Neural cell (in vitro differentiated cells): ENCODE measurements at regions not wholly inside any gene's neighbourhood (a gene's known extent, or its start where the extent isn't known, plus 50 kb on each side); places are given as distances from the start of the nearest gene placed in this dataset.

Source experiments
- H2AFZ ChIP-seq: fragments of 200-600, 300-800 bp; sonication (generic), shearing (Covaris generic); 2 replicates; pipeline ENCODE4 v1.6.0; 2014; ENCODE audit warnings: low read depth, mild to moderate bottlenecking, antibody characterized with exemption, low read length, moderate library complexity
- H3F3A ChIP-seq: fragments of 200-600 bp; shearing (Covaris generic); 2 replicates; pipeline ENCODE4 v1.6.1; 2016; ENCODE audit warnings: mild to moderate bottlenecking, moderate library complexity, mixed read lengths, antibody characterized with exemption, low read length; ENCODE audit not compliant: insufficient read depth, poor library complexity, severe bottlenecking
- H3K27ac ChIP-seq: fragments of 200-600, 300-800 bp; sonication (generic), shearing (Covaris generic); 2 replicates; pipeline ENCODE4 v1.5.1; 2014; ENCODE audit warnings: mild to moderate bottlenecking, low read length, moderate library complexity
- H3K27me3 ChIP-seq: fragments of 300-800, 200-600 bp; sonication (generic), shearing (Covaris generic); 2 replicates; pipeline ENCODE4 v1.6.0; 2014; ENCODE audit warnings: mild to moderate bottlenecking, low read depth, low read length, moderate library complexity; ENCODE audit not compliant: insufficient read depth
- H3K36me3 ChIP-seq: fragments of 300-800, 200-600 bp; sonication (generic), shearing (Covaris generic); 2 replicates; pipeline ENCODE4 v1.5.1; 2014; ENCODE audit warnings: mild to moderate bottlenecking, antibody characterized with exemption, low read length, moderate library complexity; ENCODE audit not compliant: insufficient read depth
- H3K4me2 ChIP-seq: fragments of 300-800, 200-600 bp; sonication (generic), shearing (Covaris generic); 2 replicates; pipeline ENCODE4 v1.6.0; 2014; ENCODE audit warnings: mild to moderate bottlenecking, low read length
- H3K4me3 ChIP-seq: fragments of 300-800, 200-600 bp; sonication (generic), shearing (Covaris generic); 2 replicates; pipeline ENCODE4 v1.5.1; 2014; ENCODE audit warnings: mild to moderate bottlenecking, low read length, moderate library complexity
- H3K79me2 ChIP-seq: fragments of 200-600 bp; shearing (Covaris generic); replicated peaks from 2 replicates; pipeline ENCODE4 v1.6.0; 2014; ENCODE audit warnings: mild to moderate bottlenecking, low read length, moderate library complexity; ENCODE audit not compliant: insufficient read depth
- H3K9ac ChIP-seq: fragments of 300-800, 200-600 bp; sonication (generic), shearing (Covaris generic); 2 replicates; pipeline ENCODE4 v1.6.1; 2016; ENCODE audit warnings: mild to moderate bottlenecking, low read length, mixed read lengths
- H3K9me2 ChIP-seq: fragments of 200-600 bp; shearing (Covaris generic); 2 replicates; pipeline ENCODE4 v1.6.1; 2016; ENCODE audit warnings: mild to moderate bottlenecking, low read length, mixed read lengths; ENCODE audit not compliant: insufficient read depth
- H3K9me3 ChIP-seq: fragments of 200-600, 300-800 bp; sonication (generic), shearing (Covaris generic); 2 replicates; pipeline ENCODE4 v1.6.1; 2016; ENCODE audit warnings: mild to moderate bottlenecking, mixed run types, low read length, moderate library complexity, mixed read lengths
- H4K20me1 ChIP-seq: fragments of 200-600 bp; shearing (Covaris generic); 2 replicates; pipeline ENCODE4 v1.6.1; 2016; ENCODE audit warnings: mild to moderate bottlenecking, mixed run types; ENCODE audit not compliant: insufficient read depth
- EP300 ChIP-seq: fragments of 450-650 bp; conservative IDR thresholded peaks from 2 replicates; pipeline ENCODE4 v1.6.1; 2014; ENCODE audit warnings: antibody characterized with exemption, mild to moderate bottlenecking, moderate library complexity; ENCODE audit not compliant: poor library complexity, severe bottlenecking
- EZH2 ChIP-seq: fragments of 200-600, 300-800 bp; shearing (Covaris generic), sonication (generic); IDR thresholded peaks from 2 replicates; pipeline ENCODE4 v1.6.1; 2014; ENCODE audit warnings: antibody characterized with exemption, low read length, borderline replicate concordance, mild to moderate bottlenecking; ENCODE audit not compliant: insufficient read depth, poor library complexity, severe bottlenecking
- MXI1 ChIP-seq: fragments of 450-650 bp; conservative IDR thresholded peaks from 2 replicates; pipeline ENCODE4 v1.6.1; 2014; ENCODE audit warnings: antibody characterized with exemption, mild to moderate bottlenecking; ENCODE audit not compliant: poor library complexity, severe bottlenecking
- POLR2AphosphoS5 ChIP-seq: IDR thresholded peaks from 2 replicates; pipeline ENCODE4 v1.6.1; 2012
- RAD21 ChIP-seq: fragments of 450-650 bp; conservative IDR thresholded peaks from 2 replicates; pipeline ENCODE4 v1.6.1; 2014; ENCODE audit warnings: antibody characterized with exemption, mild to moderate bottlenecking, moderate library complexity
- SMC3 ChIP-seq: fragments of 450-650 bp; conservative IDR thresholded peaks from 2 replicates; pipeline ENCODE4 v1.6.1; 2014; ENCODE audit warnings: antibody characterized with exemption, mild to moderate bottlenecking, moderate library complexity; ENCODE audit not compliant: poor library complexity
- TAF1 ChIP-seq: IDR thresholded peaks from 2 replicates; pipeline ENCODE4 v1.6.1; 2012; ENCODE audit warnings: low read depth
- TF ChIP-seq, protein P1 (sequence below): IDR thresholded peaks from 2 replicates; pipeline ENCODE4 v1.6.1; 2012; ENCODE audit warnings: borderline replicate concordance
- TF ChIP-seq, protein P2 (sequence below): fragments of 450-650 bp; IDR thresholded peaks from 2 replicates; pipeline ENCODE4 v1.5.1; 2014; ENCODE audit warnings: antibody characterized with exemption, mild to moderate bottlenecking, moderate library complexity; ENCODE audit not compliant: poor library complexity, severe bottlenecking

DNA sequence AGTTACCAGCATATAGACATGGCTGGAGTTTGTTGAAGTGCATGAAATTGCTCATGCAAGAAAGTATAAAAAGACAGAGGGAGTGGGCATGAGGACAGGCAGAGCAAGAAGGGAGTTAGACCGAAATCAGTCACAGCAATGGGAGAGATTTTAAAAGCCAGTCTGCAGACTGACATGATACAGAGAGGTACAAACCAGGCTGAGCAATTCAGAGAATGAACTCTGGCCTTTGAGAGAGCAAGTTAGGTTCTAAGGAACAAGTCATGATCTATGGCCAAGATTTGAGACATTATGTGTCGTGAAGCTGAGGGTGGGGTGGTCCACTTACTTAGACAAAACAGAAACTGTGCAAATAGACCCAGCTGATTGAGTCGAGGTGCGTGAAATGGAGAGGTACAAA is 93.4 kb upstream of the TSC22D1 start:
- Histone ChIP-seq H3K36me3 (no peaks in the 10 kb centered on the region), H3K9ac (no peak overlapping the region), H3K79me2 (no peaks in the 10 kb centered on the region), H3K27me3 (no peaks in the 10 kb centered on the region), H3F3A (no peaks in the 10 kb centered on the region), H3K4me3 (no peak overlapping the region), H2AFZ (no peak overlapping the region), H3K9me2 (no peaks in the 10 kb centered on the region), H3K9me3 (no peaks in the 10 kb centered on the region), H3K27ac (no peak overlapping the region), H3K4me2 (no peak overlapping the region), H4K20me1 (no peaks in the 10 kb centered on the region)
- TF ChIP-seq, protein P1, sequence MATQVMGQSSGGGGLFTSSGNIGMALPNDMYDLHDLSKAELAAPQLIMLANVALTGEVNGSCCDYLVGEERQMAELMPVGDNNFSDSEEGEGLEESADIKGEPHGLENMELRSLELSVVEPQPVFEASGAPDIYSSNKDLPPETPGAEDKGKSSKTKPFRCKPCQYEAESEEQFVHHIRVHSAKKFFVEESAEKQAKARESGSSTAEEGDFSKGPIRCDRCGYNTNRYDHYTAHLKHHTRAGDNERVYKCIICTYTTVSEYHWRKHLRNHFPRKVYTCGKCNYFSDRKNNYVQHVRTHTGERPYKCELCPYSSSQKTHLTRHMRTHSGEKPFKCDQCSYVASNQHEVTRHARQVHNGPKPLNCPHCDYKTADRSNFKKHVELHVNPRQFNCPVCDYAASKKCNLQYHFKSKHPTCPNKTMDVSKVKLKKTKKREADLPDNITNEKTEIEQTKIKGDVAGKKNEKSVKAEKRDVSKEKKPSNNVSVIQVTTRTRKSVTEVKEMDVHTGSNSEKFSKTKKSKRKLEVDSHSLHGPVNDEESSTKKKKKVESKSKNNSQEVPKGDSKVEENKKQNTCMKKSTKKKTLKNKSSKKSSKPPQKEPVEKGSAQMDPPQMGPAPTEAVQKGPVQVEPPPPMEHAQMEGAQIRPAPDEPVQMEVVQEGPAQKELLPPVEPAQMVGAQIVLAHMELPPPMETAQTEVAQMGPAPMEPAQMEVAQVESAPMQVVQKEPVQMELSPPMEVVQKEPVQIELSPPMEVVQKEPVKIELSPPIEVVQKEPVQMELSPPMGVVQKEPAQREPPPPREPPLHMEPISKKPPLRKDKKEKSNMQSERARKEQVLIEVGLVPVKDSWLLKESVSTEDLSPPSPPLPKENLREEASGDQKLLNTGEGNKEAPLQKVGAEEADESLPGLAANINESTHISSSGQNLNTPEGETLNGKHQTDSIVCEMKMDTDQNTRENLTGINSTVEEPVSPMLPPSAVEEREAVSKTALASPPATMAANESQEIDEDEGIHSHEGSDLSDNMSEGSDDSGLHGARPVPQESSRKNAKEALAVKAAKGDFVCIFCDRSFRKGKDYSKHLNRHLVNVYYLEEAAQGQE: no peak
- TF ChIP-seq MXI1: no peak
- TF ChIP-seq EZH2: no peak
- TF ChIP-seq RAD21: no peak
- TF ChIP-seq, protein P2, sequence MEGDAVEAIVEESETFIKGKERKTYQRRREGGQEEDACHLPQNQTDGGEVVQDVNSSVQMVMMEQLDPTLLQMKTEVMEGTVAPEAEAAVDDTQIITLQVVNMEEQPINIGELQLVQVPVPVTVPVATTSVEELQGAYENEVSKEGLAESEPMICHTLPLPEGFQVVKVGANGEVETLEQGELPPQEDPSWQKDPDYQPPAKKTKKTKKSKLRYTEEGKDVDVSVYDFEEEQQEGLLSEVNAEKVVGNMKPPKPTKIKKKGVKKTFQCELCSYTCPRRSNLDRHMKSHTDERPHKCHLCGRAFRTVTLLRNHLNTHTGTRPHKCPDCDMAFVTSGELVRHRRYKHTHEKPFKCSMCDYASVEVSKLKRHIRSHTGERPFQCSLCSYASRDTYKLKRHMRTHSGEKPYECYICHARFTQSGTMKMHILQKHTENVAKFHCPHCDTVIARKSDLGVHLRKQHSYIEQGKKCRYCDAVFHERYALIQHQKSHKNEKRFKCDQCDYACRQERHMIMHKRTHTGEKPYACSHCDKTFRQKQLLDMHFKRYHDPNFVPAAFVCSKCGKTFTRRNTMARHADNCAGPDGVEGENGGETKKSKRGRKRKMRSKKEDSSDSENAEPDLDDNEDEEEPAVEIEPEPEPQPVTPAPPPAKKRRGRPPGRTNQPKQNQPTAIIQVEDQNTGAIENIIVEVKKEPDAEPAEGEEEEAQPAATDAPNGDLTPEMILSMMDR: no peak
- no peak for TF ChIP-seq EP300
- TF ChIP-seq SMC3: no peak
- TF ChIP-seq POLR2AphosphoS5: no peak

DNA sequence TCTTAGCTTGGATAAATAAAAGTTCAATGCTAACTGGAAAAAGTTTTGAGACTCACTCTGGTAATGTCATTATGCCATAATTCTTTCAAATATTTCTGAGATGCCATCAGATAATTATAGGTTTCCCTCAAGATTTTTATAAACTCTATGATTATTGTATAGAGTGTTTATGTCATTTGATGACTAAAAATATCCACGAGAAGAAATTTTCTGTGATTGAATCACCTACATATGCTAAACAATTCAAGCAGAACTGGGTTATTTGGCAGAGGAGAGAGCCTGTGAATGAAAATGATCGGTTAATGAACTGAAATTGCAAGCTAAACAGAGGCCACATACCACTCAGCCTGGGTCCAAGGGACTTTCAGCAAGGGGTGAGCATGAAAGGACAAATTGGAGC is 92.6 kb upstream of the TSC22D1 start:
- Histone ChIP-seq H2AFZ (no peak overlapping the region), H3F3A (no peaks in the 10 kb centered on the region), H3K27me3 (no peaks in the 10 kb centered on the region), H3K27ac (no peak overlapping the region), H3K4me3 (no peak overlapping the region), H3K9me3 (no peaks in the 10 kb centered on the region), H3K4me2 (no peak overlapping the region), H3K9me2 (no peaks in the 10 kb centered on the region), H3K9ac (no peak overlapping the region), H4K20me1 (no peaks in the 10 kb centered on the region), H3K36me3 (no peaks in the 10 kb centered on the region), H3K79me2 (no peaks in the 10 kb centered on the region)
- TF ChIP-seq TAF1: no peak
- TF ChIP-seq POLR2AphosphoS5: no peak
- TF ChIP-seq SMC3: no peak
- TF ChIP-seq MXI1: no peak
- TF ChIP-seq, protein P1: no peak
- no peak for TF ChIP-seq EZH2
